ENCODE measurements at regions not wholly inside any gene's neighbourhood (a gene's known extent, or its start where the extent isn't known, plus 50 kb on each side); places are given as distances from the start of the nearest gene placed in this dataset.

DNA sequence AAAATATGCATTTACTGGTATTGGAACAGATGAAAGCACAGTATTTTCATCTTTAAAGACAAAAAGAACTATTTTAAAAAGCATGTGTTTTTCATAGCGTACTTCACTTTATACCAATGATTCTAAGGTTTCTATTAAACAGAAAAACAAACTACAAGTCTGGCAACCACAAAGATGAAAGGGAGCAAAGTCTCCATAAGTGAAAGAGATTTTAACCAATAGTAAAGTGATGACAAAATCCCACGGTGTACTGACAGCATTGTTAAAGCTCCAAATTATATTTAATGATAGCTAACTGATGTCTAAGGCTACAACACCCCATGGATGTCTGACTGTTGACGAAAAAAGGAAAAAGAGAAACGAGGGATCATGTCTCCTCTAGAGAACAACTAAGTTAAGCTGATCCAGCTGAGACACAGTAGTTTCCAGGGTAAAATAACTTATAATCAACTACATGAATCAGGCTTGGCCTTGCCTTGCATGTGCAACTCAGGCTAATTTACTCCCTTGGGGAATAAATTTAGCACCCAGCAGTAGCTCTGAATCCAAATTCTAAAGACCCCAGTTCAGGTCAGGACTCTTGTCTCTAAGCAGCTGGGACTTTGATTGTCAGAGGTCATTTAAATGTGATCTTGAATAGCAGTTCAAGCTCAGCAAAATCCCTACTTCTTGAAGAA is 56.0 kb upstream of the TAB2 start:
- DNase-seq (ENCODE audit: low read depth in 4 of 4, low spot score in 2 of 4), result no peak

DNA sequence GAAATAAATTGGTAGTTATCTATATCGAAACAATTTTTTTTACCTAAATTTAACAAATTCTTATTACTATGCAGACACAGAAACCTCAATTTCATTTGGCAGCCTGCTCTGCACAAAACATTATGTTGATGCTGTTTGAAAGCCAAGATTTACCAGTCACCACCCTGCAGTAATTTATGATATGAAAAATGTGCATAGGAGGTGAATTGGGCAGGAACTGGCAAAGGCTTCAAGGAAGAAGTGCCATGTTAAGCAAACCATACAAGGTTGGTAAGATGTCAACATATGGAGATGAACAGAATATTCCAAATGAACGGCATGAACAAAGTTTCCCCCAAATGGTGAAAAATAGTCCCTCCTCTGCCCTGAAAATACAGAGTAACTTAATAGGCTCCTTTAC is 54.2 kb upstream of the TAB2 start:
- DNase-seq (ENCODE audit: low read depth in 4 of 4, low spot score in 2 of 4), result no peak

DNA sequence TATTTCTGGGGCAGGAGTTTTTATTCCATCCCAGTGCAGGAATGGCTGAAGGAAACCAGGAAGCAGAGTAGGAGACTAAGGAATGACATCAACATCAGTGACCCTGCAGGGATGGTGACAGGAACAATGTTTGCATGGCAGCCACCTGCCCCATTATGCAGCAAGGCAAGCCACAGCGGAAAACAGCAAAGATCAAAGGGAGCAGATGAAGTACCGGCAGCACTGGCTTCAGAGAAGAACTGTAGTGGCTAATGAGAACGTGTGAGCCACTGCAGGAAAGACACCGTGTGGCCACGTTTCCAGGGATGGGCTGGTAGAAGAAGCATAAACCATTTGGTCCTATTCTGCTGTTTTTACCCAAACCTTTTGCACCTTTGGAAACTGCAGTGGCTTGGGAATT is 52.9 kb upstream of the TAB2 start:
- no peak for DNase-seq (ENCODE audit: low read depth in 4 of 4, low spot score in 2 of 4)

DNA sequence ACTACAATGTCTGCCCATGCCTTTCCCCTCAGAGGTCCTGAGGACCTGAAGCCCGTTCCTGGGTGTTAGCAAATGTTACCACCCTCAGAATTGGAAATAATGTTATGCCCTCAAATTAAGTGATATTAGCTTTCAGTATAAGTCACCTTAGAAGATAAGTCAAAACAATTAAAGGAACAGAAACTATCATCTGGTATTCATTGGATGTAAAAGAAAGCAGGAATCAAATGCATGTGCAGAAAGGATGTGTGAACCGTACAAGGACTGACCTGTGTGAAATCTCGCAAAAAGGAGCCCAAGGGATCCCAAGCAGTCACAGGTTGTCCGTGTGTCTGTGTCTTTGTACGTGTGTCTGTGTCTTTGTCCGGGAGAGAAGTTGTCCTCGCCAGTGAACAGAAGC is 51.6 kb upstream of the TAB2 start:
- DNase-seq (ENCODE audit: low read depth in 4 of 4, low spot score in 2 of 4), result no peak

DNA sequence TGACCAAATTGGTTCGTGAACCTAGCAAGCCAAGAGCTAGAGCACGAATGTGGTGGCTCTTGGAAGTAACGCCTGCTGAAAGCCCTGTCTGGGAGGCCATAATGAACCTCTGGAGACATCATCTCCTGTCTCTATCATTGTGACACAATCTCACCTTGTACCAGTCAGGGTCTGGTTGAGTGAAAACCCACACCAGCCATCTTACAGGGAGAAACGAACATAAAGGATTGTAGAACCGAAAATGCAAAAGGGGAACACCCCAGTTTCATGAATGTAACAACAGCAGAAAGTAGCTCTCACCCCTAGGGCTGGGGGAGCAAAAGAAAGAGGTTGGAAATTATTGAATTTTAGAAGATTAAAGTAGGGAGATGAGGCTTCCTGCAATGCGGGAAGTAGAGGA is 50.9 kb upstream of the TAB2 start:
- DNase-seq (ENCODE audit: low read depth in 4 of 4, low spot score in 2 of 4), result no peak

DNA sequence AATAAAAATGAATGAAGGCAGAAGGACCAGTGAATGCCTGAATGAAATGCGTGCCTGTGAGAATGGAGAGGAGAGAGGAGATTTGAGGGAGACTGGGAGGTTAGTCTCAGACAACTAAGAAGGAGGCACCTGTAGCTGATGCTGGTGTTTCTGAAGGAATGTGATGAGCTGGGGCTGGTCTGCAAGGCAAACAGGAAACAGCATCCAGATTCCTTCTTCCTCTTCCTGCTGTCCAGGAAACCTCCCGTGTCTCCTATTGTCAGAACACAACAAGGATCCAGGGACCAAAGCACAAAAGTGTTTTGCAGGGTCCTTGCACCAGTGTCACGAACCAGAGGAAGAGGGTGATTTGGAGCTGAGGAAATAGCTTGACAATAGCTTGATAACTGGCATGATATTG is 50.4 kb upstream of the TAB2 start:
- no peak for DNase-seq (ENCODE audit: low read depth in 4 of 4, low spot score in 2 of 4)

DNA sequence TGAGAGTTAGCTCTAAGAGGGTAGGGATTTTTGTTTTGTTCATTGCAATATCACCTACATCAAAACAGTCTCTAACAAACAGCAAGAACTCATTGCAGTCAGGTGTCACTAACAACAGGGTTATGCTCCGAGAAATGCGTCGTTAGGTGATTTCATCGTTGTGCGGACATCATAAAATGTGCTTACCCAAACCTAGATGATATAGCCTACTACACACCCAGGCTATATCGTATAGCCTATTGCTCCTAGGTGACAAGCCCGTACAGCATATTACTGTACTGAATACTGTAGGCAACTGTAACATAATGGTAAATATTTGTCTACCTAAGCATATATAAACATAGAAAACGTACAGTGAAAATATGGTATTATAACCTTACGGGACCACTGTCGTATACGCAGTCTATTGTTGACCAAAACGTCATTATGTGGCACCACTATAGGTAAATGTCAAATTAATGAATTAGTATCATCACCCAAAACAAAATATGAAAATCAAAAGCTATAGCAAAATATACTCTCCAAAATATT is 49.9 kb upstream of the TAB2 start:
- no peak for DNase-seq (ENCODE audit: low read depth in 4 of 4, low spot score in 2 of 4)

Measured in left renal cortex interstitium (tissue), 4 donors.